ENCODE measurements at regions not wholly inside any gene's neighbourhood (a gene's known extent, or its start where the extent isn't known, plus 50 kb on each side); places are given as distances from the start of the nearest gene placed in this dataset.
A peak's percentile ranks its signal among the peaks of the same experiment; 100 is the strongest.

- no peak for DNase-seq (ENCODE audit: low read depth)
- TF ChIP-seq CTCF (conservative IDR thresholded peaks at IDR 0.05; ENCODE audit: low read depth, low read length), result no peak
- no peak overlapping the region for H3K4me3 ChIP-seq (ENCODE audit: low read depth, low read length)
These were observed 586.2 kb downstream of the ZNF608 start for GRCh38 chr5:124160265-124160664.

- peak; percentile 34 for DNase-seq (ENCODE audit: low read depth)
- H3K4me3 ChIP-seq (ENCODE audit: low read depth, low read length), result no peak overlapping the region
- TF ChIP-seq CTCF (conservative IDR thresholded peaks at IDR 0.05; ENCODE audit: low read depth, low read length), result no peak
These were observed 589.1 kb downstream of the ZNF608 start for GRCh38 chr5:124157320-124157719.

- H3K4me3 ChIP-seq (ENCODE audit: low read depth, low read length), result no peak overlapping the region
- peak; percentile 75 for DNase-seq (ENCODE audit: low read depth)
- no peak for TF ChIP-seq CTCF (conservative IDR thresholded peaks at IDR 0.05; ENCODE audit: low read depth, low read length)
These were observed 589.9 kb downstream of the ZNF608 start for GRCh38 chr5:124156415-124156996.

- DNase-seq (ENCODE audit: low read depth), result peak; percentile 11
- H3K4me3 ChIP-seq (ENCODE audit: low read depth, low read length), result no peak overlapping the region
- TF ChIP-seq CTCF (conservative IDR thresholded peaks at IDR 0.05; ENCODE audit: low read depth, low read length), result no peak
These were observed 591.7 kb downstream of the ZNF608 start for GRCh38 chr5:124154714-124155113.

GRCh38 chr5:124153588-124153987, 592.9 kb downstream of the ZNF608 start:
- no peak for DNase-seq (ENCODE audit: low read depth)
- TF ChIP-seq CTCF (conservative IDR thresholded peaks at IDR 0.05; ENCODE audit: low read depth, low read length), result no peak
- no peak overlapping the region for H3K4me3 ChIP-seq (ENCODE audit: low read depth, low read length)

DNA sequence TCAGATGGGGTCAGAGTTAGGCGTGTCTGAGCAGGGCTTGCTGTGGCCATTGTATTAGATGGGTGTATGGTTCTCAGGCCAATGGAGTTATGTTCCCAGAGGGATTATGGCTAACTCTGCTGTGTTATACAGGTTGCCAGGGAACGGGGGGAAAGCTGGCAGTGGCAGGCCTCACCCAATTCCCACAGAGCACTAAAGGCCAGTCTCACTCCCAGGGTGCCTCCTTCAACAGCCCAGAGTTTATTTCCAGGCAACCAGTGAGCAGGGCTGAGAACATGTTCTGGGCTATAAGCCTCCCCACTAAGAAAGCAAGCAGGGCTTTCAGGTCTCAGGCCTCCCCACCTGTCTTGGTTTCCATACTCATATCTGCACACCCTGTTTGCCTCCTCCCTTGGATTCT, 597.9 kb downstream of the ZNF608 start:
- no peak overlapping the region for H3K4me3 ChIP-seq (ENCODE audit: low read depth, low read length)
- DNase-seq (ENCODE audit: low read depth), result no peak
- no peak for TF ChIP-seq CTCF (conservative IDR thresholded peaks at IDR 0.05; ENCODE audit: low read depth, low read length)

DNA sequence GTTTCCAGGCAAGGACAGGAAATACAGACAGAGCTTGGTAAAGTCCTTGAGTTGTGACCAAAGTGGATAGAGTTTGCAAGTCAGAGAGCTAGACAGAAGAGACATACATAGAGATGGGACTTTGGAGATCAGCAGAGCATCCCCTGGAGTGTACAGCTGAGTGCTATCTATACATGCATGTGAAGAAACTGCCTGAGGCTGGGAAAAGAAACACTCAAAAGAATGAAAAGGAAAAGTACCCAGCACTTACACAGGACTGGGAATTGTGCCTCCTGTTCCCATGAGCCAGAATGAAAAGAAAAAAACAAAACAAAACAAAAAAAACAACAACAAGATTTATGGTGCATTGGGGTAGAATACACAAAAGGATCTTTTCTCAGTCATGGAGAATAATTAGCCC, 606.4 kb downstream of the ZNF608 start:
- no peak for DNase-seq (ENCODE audit: low read depth)
- TF ChIP-seq CTCF (conservative IDR thresholded peaks at IDR 0.05; ENCODE audit: low read depth, low read length), result no peak
- H3K4me3 ChIP-seq (ENCODE audit: low read depth, low read length), result no peak overlapping the region

Data from choroid plexus epithelial cell (primary cell).